HG03442 (cell line): ENCODE measurements at regions not wholly inside any gene's neighbourhood (a gene's known extent, or its start where the extent isn't known, plus 50 kb on each side); places are given as distances from the start of the nearest gene placed in this dataset.

Source experiments
- ATAC-seq: cut with Tn5 transposase; IDR thresholded peaks from one replicate; pipeline ENCODE4 v1.9.1; 2021; ENCODE audit warnings: mild to moderate bottlenecking, moderate library complexity; ENCODE audit not compliant: unreplicated experiment

GRCh38 chr2:6788614-6789013 lies 77.1 kb downstream of the CMPK2 start:
- ATAC-seq = no peak

- ATAC-seq = no peak
Measured at GRCh38 chr2:6789559-6790138, 76.1 kb downstream of the CMPK2 start.

- no peak for ATAC-seq
Measured at GRCh38 chr2:6791682-6792081, 74.0 kb downstream of the CMPK2 start.

- no peak for ATAC-seq
Measured at GRCh38 chr2:6792883-6793282, 72.8 kb downstream of the CMPK2 start.

- no peak for ATAC-seq
Measured at GRCh38 chr2:6793371-6793770, 72.3 kb downstream of the CMPK2 start.

GRCh38 chr2:6793913-6794312 lies 71.8 kb downstream of the CMPK2 start:
- ATAC-seq = no peak

GRCh38 chr2:6794448-6794847 lies 71.3 kb downstream of the CMPK2 start:
- no peak for ATAC-seq
